ENCODE measurements at regions not wholly inside any gene's neighbourhood (a gene's known extent, or its start where the extent isn't known, plus 50 kb on each side); places are given as distances from the start of the nearest gene placed in this dataset.

- Histone ChIP-seq H3K27me3 (replicated peaks in 1 of 2; ENCODE audit: control insufficient read depth in 2 of 2, insufficient read depth in 2 of 2, low read length in 1 of 2) (no peaks in the 10 kb centered on the region), H4K20me1 (ENCODE audit: control insufficient read depth, insufficient read depth) (no peaks in the 10 kb centered on the region), H3K4me3 (no peak overlapping the region), H3K36me3 (ENCODE audit: control insufficient read depth in 2 of 2, insufficient read depth in 2 of 2, low read length in 1 of 2) (no peaks in the 10 kb centered on the region), H3K9ac (ENCODE audit: control insufficient read depth, insufficient read depth, low read length) (no peak overlapping the region), H3K27ac (ENCODE audit: control insufficient read depth, insufficient read depth) (no peak overlapping the region), H2AFZ (ENCODE audit: control insufficient read depth, low read depth, low read length) (no peak overlapping the region), H3K9me3 (replicated peaks; ENCODE audit: control insufficient read depth, insufficient read depth, low read length) (no peaks in the 10 kb centered on the region), H3K79me2 (ENCODE audit: control insufficient read depth, insufficient read depth, low read length) (no peaks in the 10 kb centered on the region), H3K4me1 (ENCODE audit: control insufficient read depth, insufficient read depth, low read length) (no peaks in the 10 kb centered on the region), H3K4me2 (ENCODE audit: control insufficient read depth, insufficient read depth) (no peak overlapping the region)
- FAIRE-seq (no peak), DNase-seq (ENCODE audit: low read depth, low spot score) (no peak), ATAC-seq (no peak)
- SMC1A ChIA-PET (ENCODE audit: uncharacterized antibody, unreplicated experiment): interaction anchor here (1.6 kb wide), 1 partner anchor 9 kb away, joined by 3 read pairs; no protein-coding TSS in a partner anchor
- RAD21 ChIA-PET (ENCODE audit: unreplicated experiment): no interaction called here
- CTCF ChIA-PET: no interaction called here
- 0% methylated on average over 4 of the region's 4 CpGs for WGBS (ENCODE audit: insufficient coverage, insufficient replicate concordance, low lambda C conversion rate, missing lambda C conversion rate)
- no TSS peak for BruUV-seq (replicated peaks)
- POLR2A ChIA-PET: no interaction called here
- intact Hi-C loops (cut with micrococcal nuclease; ENCODE audit: unreplicated experiment): no loop called here
- in situ Hi-C loops (cut with MboI): no loop called here
- TF ChIP-seq TCF7 (IDR thresholded peaks at IDR 0.05; ENCODE audit: borderline replicate concordance) (no peak), ZSCAN29 (IDR thresholded peaks at IDR 0.05) (no peak), SPI1 (IDR thresholded peaks at IDR 0.05; ENCODE audit: borderline replicate concordance, insufficient read depth, low read depth, low read length) (no peak), E2F4 (IDR thresholded peaks at IDR 0.05; ENCODE audit: low read depth, low read length) (no peak), HCFC1 (IDR thresholded peaks at IDR 0.05; ENCODE audit: low read length) (no peak), E4F1 (IDR thresholded peaks at IDR 0.05; ENCODE audit: borderline replicate concordance, partially characterized antibody) (no peak), BCL11A (IDR thresholded peaks at IDR 0.05; ENCODE audit: low read depth, low read length) (no peak), CTCF (IDR thresholded peaks at IDR 0.05 in 2 of 3, conservative IDR thresholded peaks at IDR 0.05 in 1 of 3; ENCODE audit: control insufficient read depth in 2 of 3, extremely low read depth in 1 of 3, insufficient read depth in 1 of 3, low read depth in 3 of 3, low read length in 3 of 3) (no peak), HSF1 (IDR thresholded peaks at IDR 0.05; ENCODE audit: low read depth, low read length) (no peak), ZNF687 (IDR thresholded peaks at IDR 0.05) (no peak), MYB (IDR thresholded peaks at IDR 0.05; ENCODE audit: borderline replicate concordance, low read depth, low read length) (no peak), ZNF217 (IDR thresholded peaks at IDR 0.05) (no peak), ZNF384 (IDR thresholded peaks at IDR 0.05; ENCODE audit: borderline replicate concordance, low read depth, low read length) (no peak), CHD2 (IDR thresholded peaks at IDR 0.05; ENCODE audit: borderline replicate concordance, low read depth, low read length) (no peak)
Observed at GRCh38 chr4:148574066-148574465, 131.9 kb upstream of the NR3C2 start.

Measured in GM12878 (cell line).